ENCODE measurements at regions not wholly inside any gene's neighbourhood (a gene's known extent, or its start where the extent isn't known, plus 50 kb on each side); places are given as distances from the start of the nearest gene placed in this dataset.

- no peak for TF ChIP-seq CTCF (IDR thresholded peaks at IDR 0.05)
- no peak for TF ChIP-seq POLR2AphosphoS5 (IDR thresholded peaks at IDR 0.05; ENCODE audit: low read depth, low read length)
- no peak for TF ChIP-seq SIN3A (IDR thresholded peaks at IDR 0.05; ENCODE audit: borderline replicate concordance, insufficient read depth, low read depth, low read length)
- no peak for TF ChIP-seq REST (IDR thresholded peaks at IDR 0.05; ENCODE audit: insufficient read depth in 1 of 2, low read depth in 2 of 2, low read length in 1 of 2)
Observed at GRCh38 chr11:42410251-42410955, 901.4 kb upstream of the API5 start.

All from Panc1 (cell line).